Glomerular endothelial cell (primary cell): ENCODE measurements at regions not wholly inside any gene's neighbourhood (a gene's known extent, or its start where the extent isn't known, plus 50 kb on each side); places are given as distances from the start of the nearest gene placed in this dataset.
"Not testable (repeated sequence)": the region's sequence is repeated elsewhere in the genome, so short reads cannot be mapped to it uniquely, and the experiment has no call there.

Source experiments
- DNase-seq: peaks from one replicate; pipeline ENCODE4 v3.0.0-alpha.2; 2011; ENCODE audit warnings: low read depth, low spot score; ENCODE audit errors: extremely low read depth

DNA sequence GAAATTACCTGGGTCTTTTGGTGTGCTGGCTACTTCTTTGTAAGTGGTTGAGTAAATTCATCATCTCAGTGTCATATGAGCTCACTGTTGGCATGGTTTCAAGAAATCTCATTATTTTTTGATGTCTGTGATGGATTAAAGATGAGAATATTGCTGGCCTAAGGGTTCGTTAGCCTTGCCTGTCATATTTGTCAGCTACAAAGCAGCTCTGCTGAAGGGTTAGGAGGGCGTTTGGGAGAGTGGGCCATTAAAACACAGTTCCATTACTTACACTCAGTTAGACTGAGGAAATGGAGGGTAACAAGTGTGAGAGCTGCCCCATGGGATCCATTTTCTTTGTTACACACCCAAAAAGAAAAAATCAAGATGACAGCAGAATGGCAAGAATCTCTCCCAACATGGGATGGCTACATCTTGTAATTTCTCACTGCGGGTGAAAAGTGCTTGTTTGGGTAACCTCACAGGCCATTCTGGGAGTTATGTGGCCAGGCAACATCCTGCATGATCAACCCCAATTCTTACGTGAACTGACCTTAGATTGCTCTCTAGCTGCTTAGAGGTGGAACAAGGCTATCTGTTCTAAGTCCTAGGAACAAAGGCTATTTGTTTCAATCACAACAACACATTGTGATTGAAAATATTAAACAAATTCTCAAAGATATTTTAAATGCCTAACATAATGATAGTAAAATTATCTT is 609.5 kb upstream of the RGMB start:
- no peak for DNase-seq

DNA sequence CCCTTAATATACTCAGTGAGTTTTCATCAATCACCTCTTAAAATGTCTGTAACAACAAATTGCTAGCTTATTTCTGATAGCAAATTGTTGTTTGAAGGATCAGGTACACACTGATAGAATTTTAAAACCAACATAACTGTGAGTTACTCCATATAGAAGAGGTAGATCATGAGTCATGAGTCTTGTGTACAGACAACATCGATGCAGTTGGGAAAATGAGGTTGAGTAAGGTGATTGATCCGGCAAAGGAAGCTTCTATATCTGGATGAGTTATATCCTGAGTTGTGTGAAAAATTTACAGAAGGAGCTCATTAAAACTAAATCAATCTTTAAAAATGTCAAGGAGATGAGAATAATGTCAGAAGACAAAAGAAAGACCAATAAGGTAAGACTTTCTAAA is 604.6 kb upstream of the RGMB start:
- DNase-seq, result no peak

DNA sequence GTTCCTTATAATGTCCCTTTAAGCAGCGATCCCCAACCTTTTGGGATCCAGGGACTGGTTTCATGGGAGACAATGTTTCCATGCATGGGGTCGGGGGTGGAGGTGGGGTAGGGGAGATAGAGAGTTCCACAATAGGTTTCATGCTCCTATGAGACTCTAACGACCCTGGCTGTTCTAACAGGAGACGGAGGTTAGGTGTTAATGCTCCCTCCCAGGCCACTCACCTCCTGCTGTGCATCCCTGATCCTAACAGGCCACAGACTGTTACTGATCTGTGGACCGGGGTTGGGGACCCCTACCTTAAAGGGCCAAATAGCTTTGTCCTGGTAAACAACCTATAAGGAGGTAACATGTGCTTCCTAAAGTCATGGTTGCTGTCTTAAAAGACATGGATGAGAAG is 602.5 kb upstream of the RGMB start:
- DNase-seq, result no peak

DNA sequence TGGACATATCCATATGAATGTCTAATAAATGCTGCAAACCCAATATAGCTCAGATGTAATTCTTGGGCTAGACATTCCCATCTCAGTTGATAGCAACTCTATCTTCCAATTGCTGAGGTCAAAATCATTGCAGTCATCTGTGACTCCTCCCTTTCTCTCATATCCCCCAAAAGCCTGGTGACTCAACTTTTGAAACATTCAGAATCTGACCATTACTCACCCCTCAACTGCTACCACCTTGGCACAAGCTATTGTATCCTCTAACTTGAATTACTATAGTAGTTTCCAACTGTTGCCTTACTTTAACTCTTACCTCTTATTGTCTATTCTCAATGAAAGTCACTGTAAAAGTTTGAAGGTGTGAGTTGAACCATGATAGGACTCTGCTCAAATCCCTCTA is 600.1 kb upstream of the RGMB start:
- no peak for DNase-seq

DNA sequence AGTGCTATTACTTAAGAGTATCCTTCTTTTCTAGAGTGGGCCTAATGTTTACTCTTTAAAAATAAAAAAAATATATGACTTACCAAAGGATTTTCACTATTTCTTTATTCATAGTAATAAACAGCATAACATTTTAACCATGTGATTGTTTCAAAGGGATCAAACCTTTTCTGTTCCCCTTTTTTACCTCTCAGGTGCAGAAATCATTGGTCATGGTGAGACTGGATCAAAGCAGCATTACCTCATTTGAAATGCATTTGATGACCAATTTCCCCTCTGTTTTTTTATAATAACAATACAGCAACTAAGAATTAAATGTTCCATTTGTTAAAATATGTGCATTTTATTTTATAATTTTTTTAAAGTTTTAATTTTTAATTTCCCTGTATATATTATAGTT is 598.0 kb upstream of the RGMB start:
- DNase-seq, result no peak

DNA sequence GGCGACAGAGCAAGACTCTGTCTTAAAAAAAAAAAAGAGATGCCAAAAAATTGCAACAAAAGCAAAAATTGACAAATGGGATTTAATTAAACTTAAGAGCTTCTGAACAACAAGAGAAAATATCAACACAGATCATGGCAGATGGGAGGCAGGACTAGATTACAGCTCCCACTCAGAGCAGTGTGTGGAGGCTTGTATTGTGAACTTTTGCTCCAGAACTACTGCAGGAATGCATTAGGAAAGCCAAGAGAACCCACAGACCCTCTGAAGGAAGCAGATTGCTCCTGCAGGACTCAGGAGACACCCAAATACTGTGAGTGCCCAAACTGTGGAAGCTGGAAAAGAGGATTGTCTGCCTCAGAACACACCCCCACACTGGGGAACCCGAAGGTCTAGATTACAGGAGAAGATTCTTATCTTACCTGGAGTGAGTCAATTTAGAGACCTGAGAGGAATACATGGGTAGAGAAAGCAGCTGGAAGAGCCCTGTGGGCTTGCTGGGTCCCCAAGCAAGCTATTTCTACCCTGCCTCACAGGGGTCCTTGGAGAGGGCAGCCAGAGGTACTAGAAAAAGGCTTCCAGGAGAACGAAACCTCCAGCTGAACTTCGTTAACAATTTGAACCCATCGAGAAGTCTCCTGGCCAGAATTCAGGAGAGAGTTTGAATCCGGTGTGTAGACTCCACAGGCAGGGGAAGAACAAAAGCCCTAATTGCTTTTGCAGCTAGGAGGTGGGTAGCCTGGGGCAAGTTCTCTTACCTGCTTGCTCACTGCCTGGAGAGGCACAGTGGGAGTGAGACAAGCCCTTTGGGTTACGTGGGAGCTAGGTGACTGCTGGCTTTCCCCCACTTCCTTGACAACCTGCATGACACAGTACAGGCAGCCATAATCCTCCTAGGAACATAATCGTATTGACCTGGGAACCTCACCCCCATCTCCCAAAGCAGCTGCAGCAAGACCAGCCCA is 593.4 kb upstream of the RGMB start:
- DNase-seq, result no peak

DNA sequence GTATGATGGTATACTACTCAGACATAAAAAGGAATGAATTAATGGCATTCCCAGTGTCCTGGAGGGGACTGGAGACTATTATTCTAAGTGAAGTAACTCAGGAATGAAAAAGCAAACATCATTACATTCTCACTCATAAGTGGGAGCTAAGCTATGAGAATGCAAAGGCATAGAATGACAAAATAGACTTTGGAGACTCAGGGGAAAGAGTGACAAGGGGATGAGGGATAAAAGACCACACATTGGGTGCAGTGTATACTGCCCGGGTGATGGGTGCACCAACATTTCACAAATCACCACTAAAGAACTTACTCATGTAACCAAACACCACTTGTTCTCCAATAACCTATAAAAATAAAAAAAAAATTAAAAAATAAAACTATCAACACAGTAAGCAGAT is 587.3 kb upstream of the RGMB start:
- no peak for DNase-seq

DNA sequence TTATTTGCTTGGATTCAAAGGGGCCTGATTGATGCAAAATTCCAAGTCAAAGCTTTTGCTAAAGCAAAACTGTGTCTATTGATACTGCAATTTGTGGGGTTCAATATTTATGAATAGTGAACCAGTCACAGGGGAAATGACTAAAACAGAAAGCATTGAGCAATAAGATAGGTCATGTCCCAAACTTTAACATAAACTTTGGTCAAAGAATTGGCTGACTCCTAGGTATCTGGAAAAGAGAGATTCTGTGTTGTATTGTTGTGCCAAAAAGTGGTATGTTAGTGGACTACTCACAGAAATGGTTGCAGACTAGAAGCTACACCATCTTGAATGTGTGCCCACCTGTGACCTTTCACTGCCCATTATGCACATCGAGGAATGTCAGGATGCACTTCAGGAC is 585.5 kb upstream of the RGMB start:
- DNase-seq, result no peak

DNA sequence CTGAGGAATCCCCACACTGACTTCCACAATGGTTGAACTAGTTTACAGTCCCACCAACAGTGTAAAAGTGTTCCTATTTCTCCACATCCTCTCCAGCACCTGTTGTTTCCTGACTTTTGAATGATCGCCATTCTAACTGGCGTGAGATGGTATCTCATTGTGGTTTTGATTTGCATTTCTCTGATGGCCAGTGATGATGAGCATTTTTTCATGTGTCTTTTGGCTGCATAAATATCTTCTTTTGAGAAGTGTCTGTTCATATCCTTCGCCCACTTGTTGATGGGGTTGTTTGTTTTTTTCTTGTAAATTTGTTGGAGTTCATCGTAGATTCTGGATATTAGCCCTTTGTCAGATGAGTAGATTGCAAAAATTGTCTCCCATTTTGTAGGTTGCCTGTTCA is 583.1 kb upstream of the RGMB start:
- not testable (repeated sequence) for DNase-seq

DNA sequence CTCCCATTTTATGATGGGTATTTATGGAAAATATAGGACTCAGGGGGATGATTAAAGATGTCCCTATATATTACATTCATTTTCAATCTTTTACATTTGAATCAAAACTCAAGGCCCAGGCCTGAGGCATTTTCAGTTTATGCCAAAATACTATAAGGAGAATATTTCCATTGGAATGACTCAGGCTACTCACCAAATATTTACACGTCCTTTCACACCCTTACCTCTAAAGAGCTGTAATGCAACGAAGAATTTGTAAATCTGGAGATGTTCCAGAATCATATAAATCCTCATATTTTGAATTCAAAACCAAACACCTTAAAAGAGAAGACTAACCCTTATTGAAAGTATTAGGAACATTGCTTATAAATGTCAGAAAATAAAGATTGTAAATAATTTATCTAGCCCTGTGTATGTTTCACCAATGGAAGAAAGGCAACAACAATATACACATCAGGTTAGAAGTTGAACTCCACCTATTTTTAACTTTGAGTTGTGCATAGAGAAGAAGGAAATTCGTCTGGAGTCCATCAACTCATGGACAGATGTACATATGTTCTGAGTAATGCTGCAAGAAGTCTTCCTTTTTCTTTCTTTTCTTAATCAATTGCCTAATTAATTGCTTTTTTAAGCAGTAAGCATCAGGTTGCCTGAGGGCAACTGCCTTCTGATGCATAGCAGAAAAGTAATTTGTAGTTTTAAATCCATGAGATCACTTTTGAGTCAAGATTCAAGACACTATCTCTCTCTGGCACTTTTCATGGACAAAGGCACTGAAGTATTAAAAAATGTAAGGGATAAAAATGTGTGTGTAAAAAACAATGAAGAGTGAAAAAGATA is 579.3 kb upstream of the RGMB start:
- no peak for DNase-seq

DNA sequence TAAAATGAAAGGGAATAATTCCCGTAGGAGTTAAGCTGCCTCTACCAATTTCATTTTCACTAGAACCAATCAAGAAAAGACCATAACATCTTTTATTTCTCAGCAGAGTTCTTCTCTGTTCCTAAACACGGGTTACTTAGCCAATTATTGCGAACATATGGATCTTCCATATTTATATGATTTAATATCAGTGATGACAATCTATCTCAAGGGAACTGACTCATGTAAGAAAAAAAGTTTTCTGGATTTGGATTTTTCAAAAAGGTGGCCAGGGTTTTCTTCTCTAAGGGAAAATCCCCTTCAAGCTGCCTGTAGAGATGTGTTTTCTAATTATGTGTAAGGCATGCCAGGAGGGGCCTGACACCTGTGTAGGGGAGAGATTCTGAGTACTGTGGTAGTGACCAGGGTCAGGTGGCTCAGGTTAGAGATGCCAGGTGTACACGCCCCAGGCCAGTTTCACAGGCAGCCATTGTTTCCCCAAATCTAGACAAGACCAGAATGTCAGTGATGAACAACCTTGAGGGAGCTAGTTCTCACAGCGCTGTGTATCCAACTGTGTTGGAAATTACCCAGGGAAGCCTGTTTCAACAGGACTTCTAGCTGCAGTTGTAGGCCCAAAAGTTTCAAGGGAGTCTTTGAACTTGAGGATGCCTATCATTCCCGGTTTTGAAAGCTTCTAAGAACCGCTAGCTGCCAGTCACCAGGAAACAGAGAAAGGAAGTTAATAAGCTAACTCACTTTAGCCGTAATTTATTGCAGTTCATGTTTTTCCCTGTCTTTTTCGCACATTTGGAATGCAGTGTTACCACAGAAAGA is 572.5 kb upstream of the RGMB start:
- DNase-seq, result no peak

DNA sequence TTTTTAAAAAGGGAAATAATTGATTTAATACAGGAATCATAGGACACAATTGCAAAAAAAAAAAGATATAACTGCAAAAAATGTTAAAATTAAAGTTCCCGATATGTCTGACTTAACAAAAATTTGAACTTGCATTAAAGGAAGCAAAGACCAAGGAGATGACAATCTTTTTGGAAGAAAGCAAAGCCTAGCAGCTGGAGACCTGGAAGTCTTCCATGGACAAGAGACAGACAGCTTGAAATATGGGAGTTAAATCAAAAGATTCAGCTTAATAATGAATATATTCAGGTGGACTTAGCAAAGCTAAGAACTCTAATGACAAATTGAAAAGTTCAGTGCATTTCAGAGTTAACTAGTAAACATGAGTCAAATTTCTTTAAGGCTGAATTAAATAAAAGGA is 568.7 kb upstream of the RGMB start:
- DNase-seq, result no peak

DNA sequence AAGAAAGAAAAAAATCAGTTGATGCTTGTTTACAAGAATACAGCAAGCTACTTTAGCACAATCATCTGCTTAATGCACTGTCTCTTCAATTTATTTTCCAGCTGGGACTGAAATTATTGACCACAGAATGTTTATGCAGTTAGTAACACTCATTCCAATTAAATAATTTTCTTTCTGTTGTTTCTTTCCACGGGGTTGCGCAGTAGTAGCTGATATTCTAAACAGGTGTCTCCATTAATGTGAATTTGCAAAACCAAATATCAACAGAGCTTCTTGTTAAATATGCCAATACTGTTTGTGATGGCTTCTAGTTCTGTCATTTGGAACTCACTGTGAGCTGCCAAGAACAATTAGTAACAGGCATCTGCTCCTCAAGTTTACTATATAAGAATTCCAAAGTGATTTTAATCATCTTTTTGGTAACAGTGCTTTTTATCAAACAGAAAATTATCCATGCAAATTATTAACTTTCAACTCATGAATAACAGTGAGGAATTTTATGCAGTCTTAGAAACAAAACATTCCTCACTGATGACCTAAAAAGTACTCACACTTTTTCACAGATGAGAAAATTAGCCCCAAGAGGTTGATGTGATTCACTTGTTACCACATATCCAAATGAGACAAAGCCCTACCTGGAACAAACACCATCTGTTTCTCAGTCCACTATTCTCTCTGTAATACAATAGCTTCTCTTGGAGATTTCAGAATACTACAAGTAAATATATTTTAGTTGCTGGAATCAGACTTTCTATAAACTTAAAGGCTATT is 567.6 kb upstream of the RGMB start:
- DNase-seq, result no peak

DNA sequence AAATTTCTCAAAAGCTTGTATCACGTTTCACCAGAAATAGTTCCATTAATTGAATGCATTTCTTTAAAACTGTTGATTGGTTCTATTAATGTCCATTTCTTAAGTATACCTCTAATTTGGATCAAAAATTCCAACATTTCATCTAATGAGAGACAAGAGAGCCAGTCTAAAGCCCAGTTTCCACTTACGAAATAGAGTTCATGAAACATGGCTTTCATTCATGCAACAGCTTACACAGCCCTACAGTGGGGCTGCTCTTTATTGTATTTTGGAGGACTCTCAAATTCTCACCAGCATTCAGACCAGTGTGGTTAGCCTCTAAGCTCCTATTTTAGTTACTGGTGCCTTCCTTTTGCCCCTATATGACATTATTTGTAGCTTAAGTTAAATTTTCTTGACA is 566.9 kb upstream of the RGMB start:
- no peak for DNase-seq

DNA sequence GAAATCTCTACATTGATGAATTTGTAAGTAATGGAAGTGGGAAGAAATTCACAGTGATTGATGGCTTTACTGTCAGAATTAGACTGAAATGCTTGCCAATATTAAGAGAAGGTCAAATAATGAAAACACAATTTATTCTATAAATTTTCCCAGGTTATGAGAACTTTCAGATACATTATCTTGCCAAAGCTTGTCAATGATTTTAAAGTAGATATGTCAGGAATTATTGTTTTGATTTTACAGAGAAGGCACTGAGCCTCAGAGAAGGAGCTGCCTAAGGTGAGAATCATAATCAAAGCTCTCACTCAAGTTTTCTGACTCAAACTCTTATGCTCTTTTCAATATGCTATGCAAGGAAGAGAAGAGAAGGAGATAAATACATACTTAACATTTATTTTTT is 564.0 kb upstream of the RGMB start:
- DNase-seq, result no peak

DNA sequence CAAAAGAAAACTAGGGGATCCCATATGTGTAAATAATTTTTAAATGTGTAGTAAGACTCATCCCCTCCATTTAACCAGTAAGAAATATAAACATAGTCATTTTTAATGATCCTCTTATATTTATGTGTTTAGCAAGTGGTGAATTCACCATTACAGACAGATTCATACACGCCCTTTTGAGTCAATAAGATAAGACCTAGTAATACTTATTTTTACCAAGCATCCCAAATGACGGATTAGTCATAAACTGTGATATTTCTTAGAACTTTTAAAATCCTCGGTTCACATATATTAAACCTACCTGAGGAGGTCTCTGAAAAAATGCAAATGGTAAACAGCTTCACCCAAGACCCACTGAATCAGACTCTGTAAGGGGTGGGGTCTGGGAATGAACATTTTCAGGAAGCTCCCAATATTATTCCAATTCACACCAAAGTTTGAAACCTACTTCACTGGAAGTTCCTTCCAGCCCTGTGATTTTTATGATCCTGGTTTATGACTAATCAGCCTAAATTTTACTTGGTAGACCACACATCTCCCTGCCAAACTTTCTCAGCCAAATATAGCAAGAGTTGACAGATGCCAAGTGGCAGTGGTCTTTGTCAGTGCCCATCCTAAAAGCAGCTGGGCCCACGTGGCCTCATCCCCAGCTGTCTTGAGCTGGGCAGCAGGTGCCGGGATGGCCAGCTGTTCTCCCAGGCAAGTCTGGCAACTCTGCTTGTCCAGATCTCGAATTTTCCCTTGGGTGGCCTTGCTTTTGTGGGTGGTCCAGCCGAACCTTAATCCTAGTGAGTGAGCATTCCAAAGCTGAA is 559.0 kb upstream of the RGMB start:
- DNase-seq, result no peak

DNA sequence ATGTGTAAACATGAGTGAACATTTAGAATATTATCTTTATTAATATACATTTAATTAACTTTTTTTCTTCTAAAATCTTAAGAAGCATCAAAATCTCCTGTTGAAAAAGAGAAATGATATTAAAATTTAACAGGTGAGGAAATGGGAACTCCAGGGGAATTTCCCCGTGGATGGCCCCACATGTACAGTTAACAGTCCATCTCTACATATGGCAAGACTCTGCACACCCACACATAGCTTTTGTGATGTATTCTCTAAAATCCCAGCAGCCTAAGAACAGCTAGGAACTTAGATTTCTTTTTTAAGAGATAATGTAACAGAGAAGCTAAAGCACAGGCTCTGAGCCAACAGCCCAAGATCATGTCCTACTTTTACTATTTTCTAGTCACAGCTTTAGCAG is 556.3 kb upstream of the RGMB start:
- no peak for DNase-seq

DNA sequence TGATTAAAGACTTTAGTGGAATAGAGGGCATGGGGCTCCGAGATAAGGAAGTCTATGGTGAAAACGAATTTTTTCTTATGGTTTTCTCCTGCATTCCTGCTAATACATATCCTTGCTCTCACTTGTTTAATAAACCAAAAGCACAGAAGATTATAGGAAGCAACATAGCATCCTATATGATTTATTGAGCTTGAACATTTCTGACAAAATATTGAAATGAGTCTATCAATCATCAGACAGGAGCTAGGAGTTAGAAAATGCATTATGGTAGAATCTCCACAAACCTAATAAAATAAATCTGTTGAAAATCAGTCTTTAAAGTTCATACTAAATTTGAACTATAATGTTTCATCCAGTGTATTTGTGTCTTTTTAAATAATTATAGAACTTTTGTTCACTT is 554.6 kb upstream of the RGMB start:
- DNase-seq, result no peak

DNA sequence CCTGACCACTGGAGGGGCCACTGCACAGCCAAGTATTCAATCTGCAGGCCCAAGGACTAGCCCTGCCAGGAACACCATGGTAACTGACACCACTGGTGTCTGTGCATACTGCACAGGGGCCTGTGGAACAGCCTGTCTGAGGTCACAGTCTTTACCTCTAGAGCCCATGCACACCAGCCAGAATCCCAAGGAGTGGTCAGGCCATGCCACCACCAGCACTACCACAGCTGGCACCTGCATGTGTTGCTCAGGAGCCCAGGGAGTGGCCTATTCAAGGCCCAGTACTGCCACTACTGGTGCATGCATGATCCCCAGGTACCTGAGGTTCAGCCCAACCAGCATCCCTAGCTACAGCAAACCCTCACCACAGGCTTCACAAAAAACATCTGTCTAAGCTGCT is 546.0 kb upstream of the RGMB start:
- DNase-seq, result no peak
